Fibroblast of lung (primary cell): ENCODE measurements at regions not wholly inside any gene's neighbourhood (a gene's known extent, or its start where the extent isn't known, plus 50 kb on each side); places are given as distances from the start of the nearest gene placed in this dataset.

ENCODE experiments used
- EZH2 ChIP-seq: IDR thresholded peaks from 2 replicates; pipeline ENCODE4 v1.5.1; 2012; ENCODE audit warnings: low read length, control low read depth, mild to moderate bottlenecking; ENCODE audit errors: missing control alignments
- TF ChIP-seq, protein P1 (sequence below), 2 donors: IDR thresholded peaks in 1 of 2; conservative IDR thresholded peaks in 1 of 2; 1 replicate in 1 of 2; 2 replicates in 1 of 2; pipeline ENCODE4 v1.5.1; 2011 to 2012; ENCODE audit warnings: low read length in 2 of 2, control low read depth in 1 of 2, inconsistent platforms in 1 of 2, low read depth in 1 of 2, mild to moderate bottlenecking in 1 of 2

DNA sequence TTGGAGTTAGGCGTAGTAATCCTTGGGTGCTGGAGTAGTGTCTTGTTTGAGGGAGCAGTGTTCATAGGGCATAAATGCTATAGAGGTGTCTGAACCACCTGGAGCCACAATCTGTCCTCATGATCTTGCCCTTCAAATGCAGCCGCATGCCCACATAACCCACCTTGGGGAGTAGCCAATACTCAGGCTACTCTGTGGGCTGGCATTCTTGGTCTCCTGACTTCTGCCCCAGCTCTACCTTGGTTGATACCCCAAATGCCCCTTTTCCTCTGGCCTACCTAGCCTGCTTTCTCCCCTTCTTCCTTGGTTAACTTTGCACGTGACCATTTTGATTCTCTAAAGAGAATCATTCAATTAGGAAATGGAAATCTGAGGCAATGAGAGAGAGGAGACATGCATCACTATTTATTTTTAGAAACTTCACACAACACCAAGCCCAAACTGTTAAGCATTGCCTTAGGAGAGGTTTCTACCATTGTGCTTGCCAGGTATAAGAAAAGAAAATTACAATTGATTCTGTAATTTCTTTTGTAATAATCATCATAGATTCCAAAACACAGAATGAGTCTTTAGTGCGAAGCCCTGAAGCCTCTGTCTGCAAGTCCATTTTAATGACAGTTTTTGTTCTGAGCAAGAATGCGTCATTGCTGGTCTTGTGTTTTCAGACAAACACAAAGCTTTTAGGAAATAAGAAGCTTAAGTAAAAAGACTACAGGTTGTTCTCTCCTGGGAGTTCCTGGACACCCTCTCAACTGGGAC is 135.2 kb downstream of the C9orf152 start:
- TF ChIP-seq EZH2: no peak
- TF ChIP-seq, protein P1, sequence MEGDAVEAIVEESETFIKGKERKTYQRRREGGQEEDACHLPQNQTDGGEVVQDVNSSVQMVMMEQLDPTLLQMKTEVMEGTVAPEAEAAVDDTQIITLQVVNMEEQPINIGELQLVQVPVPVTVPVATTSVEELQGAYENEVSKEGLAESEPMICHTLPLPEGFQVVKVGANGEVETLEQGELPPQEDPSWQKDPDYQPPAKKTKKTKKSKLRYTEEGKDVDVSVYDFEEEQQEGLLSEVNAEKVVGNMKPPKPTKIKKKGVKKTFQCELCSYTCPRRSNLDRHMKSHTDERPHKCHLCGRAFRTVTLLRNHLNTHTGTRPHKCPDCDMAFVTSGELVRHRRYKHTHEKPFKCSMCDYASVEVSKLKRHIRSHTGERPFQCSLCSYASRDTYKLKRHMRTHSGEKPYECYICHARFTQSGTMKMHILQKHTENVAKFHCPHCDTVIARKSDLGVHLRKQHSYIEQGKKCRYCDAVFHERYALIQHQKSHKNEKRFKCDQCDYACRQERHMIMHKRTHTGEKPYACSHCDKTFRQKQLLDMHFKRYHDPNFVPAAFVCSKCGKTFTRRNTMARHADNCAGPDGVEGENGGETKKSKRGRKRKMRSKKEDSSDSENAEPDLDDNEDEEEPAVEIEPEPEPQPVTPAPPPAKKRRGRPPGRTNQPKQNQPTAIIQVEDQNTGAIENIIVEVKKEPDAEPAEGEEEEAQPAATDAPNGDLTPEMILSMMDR (conservative IDR thresholded peaks at IDR 0.05 in 1 of 2, IDR thresholded peaks at IDR 0.05 in 1 of 2; ENCODE audit: low read depth in 1 of 2, low read length in 2 of 2): no peak
